SK-N-MC (cell line): ENCODE measurements at regions not wholly inside any gene's neighbourhood (a gene's known extent, or its start where the extent isn't known, plus 50 kb on each side); places are given as distances from the start of the nearest gene placed in this dataset.
"Not testable (repeated sequence)": the region's sequence is repeated elsewhere in the genome, so short reads cannot be mapped to it uniquely, and the experiment has no call there.

Experiments used
- EZH2 ChIP-seq: fragments of 200-600 bp; sonication (generic); IDR thresholded peaks from one replicate; pipeline ENCODE4 v1.6.1; 2017; ENCODE audit warnings: antibody characterized with exemption
- FOXP2 ChIP-seq: optimal IDR thresholded peaks from 2 replicates; pipeline ENCODE3; 2011; ENCODE audit warnings: mild to moderate bottlenecking, moderate library complexity; ENCODE audit not compliant: insufficient read depth; ENCODE audit errors: extremely low read length, control extremely low read depth
- POLR2AphosphoS5 ChIP-seq: IDR thresholded peaks from 2 replicates; pipeline ENCODE4 v1.6.1; 2012; ENCODE audit warnings: mild to moderate bottlenecking, low read depth, low read length, borderline replicate concordance

DNA sequence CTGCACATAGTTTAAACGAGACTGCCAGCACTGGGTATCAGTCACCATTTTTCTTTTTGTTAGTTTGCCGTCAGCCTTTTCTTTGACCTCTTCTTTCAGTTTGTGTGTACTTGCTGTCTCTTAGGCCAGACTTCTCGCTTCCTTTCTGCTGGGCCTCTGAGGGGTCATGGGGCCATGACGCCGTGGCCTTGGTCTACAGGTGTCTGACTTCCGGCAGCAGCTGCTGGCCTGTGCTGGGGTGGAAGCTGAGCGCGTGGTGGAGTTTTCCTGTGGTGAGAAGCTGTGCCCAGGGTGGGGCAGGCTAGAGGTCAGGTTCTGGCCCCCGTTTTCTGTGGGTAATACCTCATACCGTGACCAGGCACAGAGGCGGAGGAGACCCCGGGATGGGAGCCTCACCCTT lies 101.6 kb upstream of the PZP start:
- not testable (repeated sequence) for TF ChIP-seq EZH2, POLR2AphosphoS5, FOXP2
